ENCODE measurements at regions not wholly inside any gene's neighbourhood (a gene's known extent, or its start where the extent isn't known, plus 50 kb on each side); places are given as distances from the start of the nearest gene placed in this dataset.

DNA sequence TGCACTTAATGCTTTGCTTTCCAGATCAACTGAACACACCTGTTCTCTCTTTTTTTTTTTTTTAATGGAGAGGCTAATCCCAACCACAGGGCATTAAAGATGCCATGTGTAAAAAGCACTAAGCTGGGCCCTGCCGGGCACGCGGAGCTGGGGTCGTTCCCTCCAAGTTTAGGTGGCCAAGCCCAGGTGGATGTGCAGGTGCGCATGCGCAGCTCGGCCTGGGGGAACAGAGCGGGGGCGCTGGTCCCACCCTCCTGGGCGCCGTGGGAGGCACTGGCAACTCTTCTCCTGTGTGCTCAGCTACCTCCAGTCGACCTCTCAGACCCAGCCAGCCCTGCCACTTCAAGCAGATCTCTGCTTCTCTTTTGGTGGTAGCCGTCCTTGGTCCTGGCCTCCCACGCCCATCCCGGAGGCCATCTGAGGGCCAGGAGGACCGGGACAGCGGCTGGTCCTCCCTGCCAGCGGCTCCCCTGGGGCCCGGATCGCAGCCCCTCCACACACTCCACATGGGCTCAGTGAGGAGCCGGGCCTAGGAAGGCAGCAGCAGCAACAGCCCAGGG is 679.3 kb downstream of the BCL11B start:
- Mint-ChIP-seq H3K9me3 (peaks cover 18% of the 10 kb centered on the region), H3K27ac (no peak overlapping the region), H3K4me3 (no peak overlapping the region), H3K4me1 (no peaks in the 10 kb centered on the region), H3K36me3 (no peaks in the 10 kb centered on the region), H3K27me3 (no peaks in the 10 kb centered on the region)
- ATAC-seq: no peak

DNA sequence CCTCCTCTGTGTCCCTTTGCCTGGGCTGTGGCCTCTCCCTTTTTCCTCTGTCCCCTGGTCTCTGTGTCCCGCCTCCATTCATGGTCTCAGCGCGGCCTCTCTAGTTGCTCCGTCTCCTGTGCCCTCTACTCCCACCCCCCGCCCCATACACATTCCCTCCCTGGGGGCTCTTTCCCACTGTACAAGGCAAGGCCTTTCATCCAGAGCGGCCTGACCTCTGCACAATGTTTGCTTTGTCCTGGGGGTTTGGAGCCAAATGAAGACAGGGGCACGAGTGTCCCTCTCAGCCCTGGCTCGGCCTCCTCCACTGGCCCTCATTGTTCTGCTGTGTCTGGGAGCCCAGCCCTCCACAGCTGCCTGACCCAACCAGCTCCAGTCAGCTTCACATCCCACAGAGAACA is 678.6 kb downstream of the BCL11B start:
- H3K4me1 Mint-ChIP-seq: no peaks in the 10 kb centered on the region
- no peak overlapping the region for H3K4me3 Mint-ChIP-seq
- H3K9me3 Mint-ChIP-seq: peaks cover 18% of the 10 kb centered on the region
- ATAC-seq: no peak
- no peaks in the 10 kb centered on the region for H3K27me3 Mint-ChIP-seq
- H3K27ac Mint-ChIP-seq: no peak overlapping the region
- H3K36me3 Mint-ChIP-seq: no peaks in the 10 kb centered on the region

DNA sequence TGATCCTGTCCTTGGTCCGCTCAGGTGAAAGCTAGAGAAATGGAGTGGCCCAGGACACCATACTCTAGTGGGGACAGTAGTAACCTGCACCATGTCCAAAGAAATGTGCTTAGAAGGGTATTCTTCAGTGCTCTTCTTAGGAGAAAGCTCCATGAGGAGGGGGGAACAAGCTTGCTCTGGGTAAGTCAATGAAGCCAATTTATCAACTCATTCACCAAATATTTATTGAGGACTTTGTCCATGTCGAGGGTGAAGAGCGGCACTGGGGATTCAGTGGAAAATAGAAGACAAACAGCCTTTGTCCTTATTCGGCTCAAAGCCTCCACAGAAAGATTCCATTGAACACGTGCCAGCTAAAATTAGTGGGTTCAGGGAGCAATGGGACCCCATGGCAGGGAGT is 677.8 kb downstream of the BCL11B start:
- Mint-ChIP-seq H3K27ac (no peak overlapping the region), H3K9me3 (peaks cover 14% of the 10 kb centered on the region), H3K4me3 (no peak overlapping the region), H3K36me3 (no peaks in the 10 kb centered on the region), H3K4me1 (no peaks in the 10 kb centered on the region), H3K27me3 (no peaks in the 10 kb centered on the region)
- ATAC-seq: no peak

DNA sequence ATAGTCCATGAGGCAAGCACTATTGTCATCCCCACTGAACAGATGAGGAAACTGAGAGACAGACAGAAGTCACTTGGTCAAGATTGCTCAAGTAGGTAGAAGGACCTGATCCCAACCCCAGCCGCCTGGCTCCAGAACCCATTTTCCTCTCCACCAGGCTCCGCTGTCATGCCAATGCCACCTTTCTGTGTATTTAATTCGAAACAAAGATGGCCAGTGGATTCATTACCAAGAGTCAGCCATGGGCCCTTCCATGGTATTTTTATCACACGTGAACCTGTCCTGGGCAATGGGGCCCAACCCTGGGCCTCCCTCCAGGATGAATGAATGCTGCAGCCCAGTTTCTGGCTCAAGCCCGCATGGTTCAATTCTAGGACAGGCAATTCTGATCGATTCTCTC is 673.4 kb downstream of the BCL11B start:
- H3K4me3 Mint-ChIP-seq: no peak overlapping the region
- H3K36me3 Mint-ChIP-seq: no peaks in the 10 kb centered on the region
- no peak for ATAC-seq
- H3K9me3 Mint-ChIP-seq: peaks cover 7% of the 10 kb centered on the region
- H3K27ac Mint-ChIP-seq: no peak overlapping the region
- no peaks in the 10 kb centered on the region for H3K4me1 Mint-ChIP-seq
- H3K27me3 Mint-ChIP-seq: no peaks in the 10 kb centered on the region

DNA sequence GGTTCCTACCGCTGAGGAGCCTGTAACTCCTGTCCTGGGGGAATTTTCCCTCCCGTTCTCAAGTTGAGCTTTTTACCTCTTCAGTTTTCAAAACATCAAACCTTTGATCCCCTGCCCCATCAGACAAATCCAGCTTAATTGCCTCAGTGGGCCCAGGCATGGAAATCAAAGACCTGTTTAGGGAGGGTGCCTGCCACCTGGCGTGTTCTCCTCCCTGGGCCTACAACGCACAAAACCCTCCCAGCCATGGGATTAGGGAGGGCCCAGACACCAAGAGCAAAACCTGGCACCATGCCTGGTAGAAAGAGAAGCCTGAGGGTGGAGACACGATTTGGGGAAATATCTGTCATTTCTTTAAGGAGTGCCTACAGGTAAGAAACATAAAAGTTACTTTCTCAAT is 672.9 kb downstream of the BCL11B start:
- no peak for ATAC-seq
- H3K27me3 Mint-ChIP-seq: no peaks in the 10 kb centered on the region
- no peak overlapping the region for H3K4me3 Mint-ChIP-seq
- no peak overlapping the region for H3K27ac Mint-ChIP-seq
- H3K36me3 Mint-ChIP-seq: no peaks in the 10 kb centered on the region
- H3K4me1 Mint-ChIP-seq: no peaks in the 10 kb centered on the region
- peaks cover 7% of the 10 kb centered on the region for H3K9me3 Mint-ChIP-seq

DNA sequence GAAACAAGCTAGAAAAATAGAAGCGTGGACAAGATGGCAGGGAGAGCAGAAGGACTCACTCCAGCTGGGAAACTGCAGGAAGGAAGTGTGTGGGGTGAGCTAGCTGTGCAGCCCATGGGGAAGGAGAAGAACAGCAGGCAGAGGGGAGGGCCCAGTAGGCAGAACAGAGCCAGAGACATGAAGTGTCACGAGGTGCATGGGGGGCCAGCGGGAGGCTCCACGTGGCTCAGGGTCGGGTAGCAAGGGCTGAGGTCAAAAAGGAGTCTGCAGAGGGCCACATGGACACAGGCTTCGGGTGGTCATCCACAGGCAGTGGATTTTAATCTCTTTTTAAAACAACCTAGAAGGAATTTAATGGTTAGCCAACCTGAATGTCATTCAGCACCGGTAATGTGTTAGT is 669.0 kb downstream of the BCL11B start:
- no peak for ATAC-seq

DNA sequence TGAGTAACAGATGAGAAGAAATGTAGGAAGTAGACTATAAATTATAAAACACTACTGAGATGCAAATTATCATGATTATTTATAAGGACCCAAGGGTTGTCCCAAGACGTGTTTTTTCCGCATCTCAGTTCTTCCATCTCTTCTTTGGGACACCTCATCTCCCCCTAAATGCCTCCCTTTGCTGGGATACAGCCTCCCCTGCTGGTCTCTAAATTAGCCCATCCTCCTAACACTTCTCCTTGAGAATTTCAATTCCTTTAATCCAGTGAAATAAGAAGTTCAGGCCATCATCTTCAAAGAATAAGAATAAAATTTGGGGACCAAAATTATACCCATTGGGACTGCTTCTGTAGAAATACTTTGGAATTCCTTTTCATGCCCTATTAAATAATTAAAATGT is 667.0 kb downstream of the BCL11B start:
- ATAC-seq: no peak
- Mint-ChIP-seq H3K4me3 (no peak overlapping the region), H3K9me3 (no peaks in the 10 kb centered on the region), H3K27ac (no peak overlapping the region), H3K4me1 (no peaks in the 10 kb centered on the region), H3K27me3 (no peaks in the 10 kb centered on the region), H3K36me3 (no peaks in the 10 kb centered on the region)

More for the DNA sequence above, 669.0 kb downstream of the BCL11B start:
- H3K36me3 Mint-ChIP-seq: no peaks in the 10 kb centered on the region
- H3K4me3 Mint-ChIP-seq: no peak overlapping the region
- no peak overlapping the region for H3K27ac Mint-ChIP-seq
- no peaks in the 10 kb centered on the region for H3K27me3 Mint-ChIP-seq
- H3K9me3 Mint-ChIP-seq: no peaks in the 10 kb centered on the region
- H3K4me1 Mint-ChIP-seq: no peaks in the 10 kb centered on the region

DNA sequence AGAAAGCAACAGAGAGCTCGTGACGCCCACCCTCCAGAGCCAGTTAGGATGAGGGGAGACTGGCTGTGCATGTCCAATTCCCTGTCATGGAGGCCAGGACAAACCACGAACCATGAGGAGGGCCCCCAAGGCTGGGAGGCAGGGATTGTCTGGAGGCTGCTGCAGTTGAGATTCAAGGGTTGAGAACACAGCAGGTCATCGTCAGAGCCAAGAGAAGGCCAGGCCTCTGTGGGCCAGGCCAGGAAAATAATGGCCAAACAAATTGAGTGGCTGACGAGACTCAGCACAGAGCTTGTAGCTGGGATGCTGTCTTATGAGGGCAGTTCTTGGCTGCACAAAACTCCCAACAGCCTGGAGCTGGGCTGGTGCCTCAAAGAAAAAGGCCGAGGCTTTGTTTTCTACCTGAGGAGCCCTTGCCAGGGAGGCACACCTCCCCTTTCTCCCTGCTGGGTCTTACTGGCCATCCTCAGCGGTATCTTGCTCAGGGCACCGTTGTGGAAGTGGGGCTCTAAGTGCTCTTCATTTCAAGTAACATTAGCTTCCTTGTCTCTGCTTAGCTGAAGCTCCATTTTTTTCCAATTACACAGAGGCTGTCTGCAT is 665.9 kb downstream of the BCL11B start:
- H3K27me3 Mint-ChIP-seq: no peaks in the 10 kb centered on the region
- H3K36me3 Mint-ChIP-seq: no peaks in the 10 kb centered on the region
- H3K27ac Mint-ChIP-seq: no peak overlapping the region
- H3K4me1 Mint-ChIP-seq: no peaks in the 10 kb centered on the region
- no peak overlapping the region for H3K4me3 Mint-ChIP-seq
- ATAC-seq: no peak
- H3K9me3 Mint-ChIP-seq: peaks cover 2% of the 10 kb centered on the region

DNA sequence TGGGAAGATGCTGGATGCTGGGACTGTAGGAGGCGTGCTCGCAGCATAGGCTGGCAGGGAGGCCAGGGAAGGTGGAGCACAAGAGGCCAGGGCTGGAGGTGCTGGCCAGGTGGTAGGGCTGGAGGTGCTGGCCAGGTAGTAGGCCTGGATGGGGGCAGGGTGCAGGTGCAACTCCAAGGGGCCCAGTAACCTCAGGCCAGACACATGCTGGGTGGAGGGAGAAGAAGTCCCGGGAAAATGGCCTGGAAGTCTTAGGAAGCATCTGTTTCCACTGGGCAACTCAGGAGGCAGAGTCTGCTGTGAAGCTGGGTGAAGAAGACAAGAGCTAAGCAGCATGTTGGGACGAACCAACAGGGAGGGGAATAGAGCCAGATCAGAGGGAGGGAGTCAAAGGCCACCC is 665.2 kb downstream of the BCL11B start:
- Mint-ChIP-seq H3K4me1 (no peaks in the 10 kb centered on the region), H3K9me3 (peaks cover 2% of the 10 kb centered on the region), H3K27me3 (no peaks in the 10 kb centered on the region), H3K4me3 (no peak overlapping the region), H3K36me3 (no peaks in the 10 kb centered on the region), H3K27ac (no peak overlapping the region)
- ATAC-seq: no peak

DNA sequence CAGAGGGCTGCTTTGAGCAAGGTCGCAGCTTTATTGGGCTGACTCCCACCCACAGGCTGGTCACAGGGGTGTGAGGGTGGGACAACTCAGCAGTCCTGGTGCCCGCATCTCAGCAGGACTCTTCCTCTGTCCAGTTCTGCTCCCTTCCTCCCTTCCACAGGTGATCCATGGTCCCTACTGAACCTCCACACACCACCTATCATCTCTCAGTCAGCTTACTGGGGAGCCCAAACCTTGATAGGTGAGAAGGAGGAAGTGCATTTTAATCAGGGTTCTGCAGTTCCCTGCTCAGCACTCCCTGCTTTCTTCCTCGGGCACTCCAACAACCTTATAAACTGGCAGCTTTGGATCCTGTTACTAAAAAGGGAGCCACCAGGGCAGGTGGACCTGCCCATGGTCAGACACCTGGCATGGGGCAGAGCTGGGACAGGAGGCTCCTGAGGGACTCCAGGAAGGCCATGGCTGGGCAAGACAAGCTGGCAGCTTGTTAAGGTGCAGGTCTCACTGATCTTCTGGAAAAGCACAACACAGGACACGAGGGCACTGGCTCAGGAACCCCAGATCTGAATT is 664.6 kb downstream of the BCL11B start:
- peaks cover 2% of the 10 kb centered on the region for H3K9me3 Mint-ChIP-seq
- H3K27ac Mint-ChIP-seq: no peak overlapping the region
- H3K27me3 Mint-ChIP-seq: no peaks in the 10 kb centered on the region
- H3K4me3 Mint-ChIP-seq: no peak overlapping the region
- no peaks in the 10 kb centered on the region for H3K36me3 Mint-ChIP-seq
- ATAC-seq: no peak
- no peaks in the 10 kb centered on the region for H3K4me1 Mint-ChIP-seq

DNA sequence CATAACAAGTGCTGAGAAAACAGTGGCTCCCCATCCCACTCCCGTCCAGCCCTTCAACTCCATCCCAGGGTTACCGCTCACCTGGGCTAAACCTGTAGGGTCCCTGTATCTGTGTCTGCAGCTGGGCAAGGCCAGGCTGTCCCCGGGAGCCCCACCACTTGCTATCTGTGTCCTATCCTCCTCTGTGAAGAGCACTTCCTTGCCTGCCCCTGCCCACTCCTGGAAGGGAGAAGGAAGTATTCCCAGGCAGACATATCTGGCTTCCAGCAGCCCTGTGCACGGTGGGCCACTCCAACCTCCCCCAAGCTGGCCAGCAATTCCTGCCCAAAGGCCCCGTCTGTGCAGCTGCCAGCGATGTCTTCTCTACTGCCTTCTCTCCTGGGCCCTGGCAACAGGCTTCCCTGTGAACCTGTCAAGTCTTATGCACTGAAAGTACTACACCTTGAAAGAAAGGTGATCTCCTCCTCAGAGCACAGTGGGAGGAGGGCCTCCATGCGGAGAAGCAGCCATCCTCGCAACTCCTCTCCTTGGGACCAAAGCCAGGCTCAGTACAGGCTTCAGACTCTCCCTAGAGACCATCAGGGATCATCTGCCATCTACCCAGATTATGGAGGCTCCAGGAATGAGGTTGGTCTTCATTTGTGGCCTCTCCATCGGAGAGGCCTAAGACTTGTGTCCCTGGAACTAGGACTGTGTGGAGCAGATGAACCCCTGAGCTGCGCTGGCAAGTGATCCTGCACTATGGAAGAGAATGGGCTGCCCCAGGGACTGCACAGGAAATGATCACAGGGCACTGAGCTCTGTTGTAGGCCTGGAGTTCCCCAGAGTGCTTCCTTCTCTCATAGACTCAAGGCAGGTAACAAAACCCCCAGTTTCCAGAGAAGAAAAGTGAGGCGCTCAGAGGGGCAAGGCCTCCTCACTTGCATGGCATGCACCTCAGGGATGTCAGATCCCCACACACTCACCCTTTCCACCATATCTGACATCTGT is 663.6 kb downstream of the BCL11B start:
- no peaks in the 10 kb centered on the region for H3K27me3 Mint-ChIP-seq
- no peak overlapping the region for H3K27ac Mint-ChIP-seq
- no peak overlapping the region for H3K4me3 Mint-ChIP-seq
- no peak for ATAC-seq
- H3K4me1 Mint-ChIP-seq: no peaks in the 10 kb centered on the region
- peaks cover 4% of the 10 kb centered on the region for H3K9me3 Mint-ChIP-seq
- no peaks in the 10 kb centered on the region for H3K36me3 Mint-ChIP-seq

DNA sequence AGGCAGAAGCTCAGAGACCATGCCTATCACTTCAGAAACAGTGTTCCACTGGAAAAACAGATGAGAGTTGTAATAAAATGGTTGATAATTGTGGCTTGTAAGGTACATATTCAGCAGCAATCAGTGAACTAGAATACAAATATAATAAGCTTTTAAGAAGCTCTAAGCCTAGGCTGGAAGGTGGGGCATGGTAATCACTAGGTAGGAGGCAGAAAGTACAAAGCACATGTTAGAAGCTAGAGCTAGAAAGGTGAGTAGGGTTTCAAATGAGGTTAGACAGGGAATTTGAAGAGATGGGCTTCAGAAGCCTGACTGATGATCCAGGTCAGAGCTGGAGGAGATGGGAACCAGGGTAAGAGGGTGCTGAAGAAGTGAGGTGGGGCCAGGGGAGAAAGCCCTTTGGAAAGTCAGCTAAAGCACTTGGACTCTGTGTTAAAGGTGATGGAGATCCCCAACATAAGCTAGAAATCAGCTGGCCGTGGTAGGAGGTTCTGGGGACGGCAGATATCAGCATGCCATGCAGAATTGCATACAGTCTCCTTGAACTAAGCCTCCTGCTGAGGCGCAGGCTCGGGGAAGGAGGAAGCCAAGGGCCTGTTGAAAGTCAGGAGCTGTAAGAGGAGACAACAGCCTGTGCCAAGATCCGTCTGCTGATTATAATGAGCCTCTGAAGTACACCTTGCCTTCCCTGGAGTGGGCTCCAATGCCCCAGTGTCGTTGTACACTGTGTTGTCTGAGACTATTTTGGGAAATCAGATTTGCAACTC is 659.4 kb downstream of the BCL11B start:
- peaks cover 19% of the 10 kb centered on the region for H3K9me3 Mint-ChIP-seq
- no peak overlapping the region for H3K4me3 Mint-ChIP-seq
- no peak overlapping the region for H3K27ac Mint-ChIP-seq
- H3K4me1 Mint-ChIP-seq: no peaks in the 10 kb centered on the region
- ATAC-seq: no peak
- no peaks in the 10 kb centered on the region for H3K36me3 Mint-ChIP-seq
- no peaks in the 10 kb centered on the region for H3K27me3 Mint-ChIP-seq

DNA sequence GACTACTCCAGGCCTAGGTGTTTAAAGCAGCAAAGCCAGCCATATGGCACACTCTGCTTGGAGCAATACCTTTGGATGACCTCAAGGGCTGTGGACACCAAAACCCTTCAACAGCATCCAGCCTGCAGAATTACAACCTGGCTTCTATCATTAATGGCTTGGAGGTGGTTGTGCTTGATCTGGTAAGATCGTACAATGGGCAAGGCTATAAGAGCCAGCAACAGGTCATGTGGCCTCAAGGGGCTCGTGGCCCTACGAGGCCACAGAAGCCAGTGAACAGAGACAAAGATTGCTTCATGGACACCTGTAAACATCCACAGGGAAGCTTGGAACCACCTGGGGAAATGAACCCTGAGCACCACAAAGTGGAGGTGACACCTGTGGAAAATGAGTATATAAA is 657.3 kb downstream of the BCL11B start:
- Mint-ChIP-seq H3K4me3 (no peak overlapping the region), H3K27ac (no peak overlapping the region), H3K27me3 (no peaks in the 10 kb centered on the region), H3K9me3 (peaks cover 21% of the 10 kb centered on the region), H3K4me1 (no peaks in the 10 kb centered on the region), H3K36me3 (no peaks in the 10 kb centered on the region)
- no peak for ATAC-seq

DNA sequence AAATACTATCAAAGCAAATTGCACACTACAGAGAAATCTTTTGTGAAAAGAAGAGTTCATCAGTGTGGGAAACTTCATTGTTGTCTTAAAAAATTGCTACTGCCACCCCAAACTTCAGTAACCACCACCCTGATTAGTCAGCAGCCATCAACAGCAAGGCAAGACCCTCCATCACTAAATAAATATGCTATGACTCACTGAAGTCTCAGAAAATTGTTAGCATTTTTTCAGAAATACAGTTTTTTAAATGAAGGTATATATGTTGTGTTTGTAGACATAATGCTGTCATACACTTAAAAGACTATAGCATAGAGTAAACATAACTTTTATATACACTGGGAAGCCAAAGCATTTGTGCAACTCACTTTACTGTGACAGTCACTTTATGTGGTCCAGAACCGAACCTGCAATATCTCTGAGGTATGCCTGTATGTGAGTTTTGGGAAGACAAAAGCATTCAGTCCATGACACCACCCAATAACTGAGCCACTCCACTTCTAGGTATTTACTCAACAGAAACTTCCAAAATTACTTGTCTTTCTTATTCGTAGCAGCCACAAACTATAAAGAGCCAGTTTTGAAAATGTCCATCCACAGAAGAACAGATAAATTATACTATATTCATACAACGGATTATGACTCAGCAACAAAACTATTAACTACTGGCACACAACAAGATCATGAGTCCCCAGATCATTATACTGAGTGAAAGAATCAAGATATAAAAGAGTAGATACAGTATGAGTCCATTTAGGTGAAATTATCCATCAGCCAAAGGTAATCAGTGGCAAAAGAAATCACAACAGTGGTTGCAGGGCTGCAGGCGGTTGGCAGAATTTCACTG is 649.6 kb downstream of the BCL11B start:
- Mint-ChIP-seq H3K4me3 (no peak overlapping the region), H3K9me3 (peaks cover 25% of the 10 kb centered on the region), H3K36me3 (no peaks in the 10 kb centered on the region), H3K27ac (no peak overlapping the region), H3K27me3 (no peaks in the 10 kb centered on the region), H3K4me1 (no peaks in the 10 kb centered on the region)
- no peak for ATAC-seq

Data from stimulated activated memory B cell treated with anti-CD40 and anti-IgM and Interleukin-4, amounts not matched to agents 10 μg/mL and 1 μg/mL and 100 μg/mL, for 72 hours (primary cell).